PC-3 (cell line): ENCODE measurements at regions not wholly inside any gene's neighbourhood (a gene's known extent, or its start where the extent isn't known, plus 50 kb on each side); places are given as distances from the start of the nearest gene placed in this dataset.
A peak's percentile ranks its signal among the peaks of the same experiment; 100 is the strongest.

Source experiments
- ATAC-seq: fragments of 200-7000 bp; cut with Tn5 transposase; 2 replicates; pipeline ENCODE4 v1.9.1; 2020; ENCODE audit warnings: mild to moderate bottlenecking, moderate library complexity
- BruUV-seq: library from RNA; stranded (reverse); fragments of 400-500 nt; replicated peaks from 2 replicates; lab custom pipeline; 2021; lab: Mats Ljungman, UMichigan
- CTCF ChIA-PET: fragments of 300-600 bp; sonication (Branson Sonifier 250); formaldehyde crosslinking; loops from one replicate; lab custom pipeline; 2022; ENCODE audit warnings: antibody characterized with exemption; lab: Charles Lee
- POLR2A ChIA-PET: fragments of 300-600 bp; sonication (Branson Sonifier 250); formaldehyde crosslinking; loops from one replicate; lab custom pipeline; 2022; ENCODE audit warnings: antibody characterized with exemption; ENCODE audit not compliant: unreplicated experiment; lab: Charles Lee
- DNase-seq: peaks from one replicate; pipeline ENCODE4 v3.0.0-alpha.2; 2015
- H2AFZ ChIP-seq: fragments of 300-600 bp; sonication (generic); 2 replicates; pipeline ENCODE4 v1.6.0; 2016; ENCODE audit warnings: antibody characterized with exemption, low read length
- H3F3A ChIP-seq: fragments of 300-600 bp; sonication (generic); one replicate; pipeline ENCODE4 v1.6.0; 2017; ENCODE audit warnings: antibody characterized with exemption, low read length, control low read depth, mild to moderate bottlenecking; ENCODE audit not compliant: unreplicated experiment
- H3K27ac ChIP-seq: fragments of 300-600 bp; sonication (generic); 2 replicates; pipeline ENCODE4 v1.5.1; 2016; ENCODE audit warnings: mild to moderate bottlenecking, low read length
- H3K27me3 ChIP-seq: fragments of 300-600 bp; sonication (generic); 2 replicates; pipeline ENCODE4 v1.6.1; 2016; ENCODE audit warnings: low read length, mixed read lengths
- H3K36me3 ChIP-seq: fragments of 300-600 bp; sonication (generic); 2 replicates; pipeline ENCODE4 v1.6.1; 2016; ENCODE audit warnings: low read depth, mixed run types, low read length, mixed read lengths
- H3K4me1 ChIP-seq: fragments of 300-600 bp; sonication (generic); 2 replicates; pipeline ENCODE4 v1.5.1; 2016; ENCODE audit warnings: low read length; ENCODE audit not compliant: insufficient read depth
- H3K4me2 ChIP-seq: fragments of 300-600 bp; sonication (generic); 2 replicates; pipeline ENCODE4 v1.6.0; 2016; ENCODE audit warnings: low read length
- H3K4me3 ChIP-seq: fragments of 300-600 bp; sonication (generic); 2 replicates; pipeline ENCODE4 v1.5.1; 2016; ENCODE audit warnings: mild to moderate bottlenecking, low read length, mixed read lengths
- H3K79me2 ChIP-seq: fragments of 300-600 bp; sonication (generic); 2 replicates; pipeline ENCODE4 v1.6.1; 2017; ENCODE audit warnings: low read length, mixed read lengths
- H3K9ac ChIP-seq: fragments of 300-600 bp; sonication (generic); 2 replicates; pipeline ENCODE4 v1.6.0; 2016; ENCODE audit warnings: mild to moderate bottlenecking, low read length
- H3K9me2 ChIP-seq: fragments of 300-600 bp; sonication (generic); replicated peaks from 2 replicates; pipeline ENCODE4 v1.6.1; 2016; ENCODE audit warnings: mixed run types, low read length, mixed read lengths
- H3K9me3 ChIP-seq: fragments of 300-600 bp; sonication (generic); 2 replicates; pipeline ENCODE4 v1.6.1; 2016; ENCODE audit warnings: low read length, mixed read lengths
- H4K20me1 ChIP-seq: fragments of 300-600 bp; sonication (generic); 2 replicates; pipeline ENCODE4 v1.6.1; 2016; ENCODE audit warnings: low read length, mixed read lengths
- CTCF ChIP-seq: fragments of 300-600 bp; sonication (generic); conservative IDR thresholded peaks from 2 replicates; pipeline ENCODE4 v1.5.1; 2017; ENCODE audit warnings: antibody characterized with exemption, low read depth, mild to moderate bottlenecking, low read length
- EZH2 ChIP-seq: fragments of 300-600 bp; sonication (generic); IDR thresholded peaks from one replicate; pipeline ENCODE4 v1.6.1; 2017; ENCODE audit warnings: antibody characterized with exemption, mild to moderate bottlenecking, low read length; ENCODE audit not compliant: unreplicated experiment
- EZH2phosphoT487 ChIP-seq: fragments of 300-600 bp; sonication (generic); IDR thresholded peaks from 2 replicates; pipeline ENCODE4 v1.6.1; 2018; ENCODE audit warnings: mild to moderate bottlenecking, antibody characterized with exemption, low read length, borderline replicate concordance
- intact Hi-C: fragments of 100-400 bp; cut with micrococcal nuclease; formaldehyde crosslinking; loops from 2 replicates; pipeline ENCODE4 v1.9.0; 2023

DNA sequence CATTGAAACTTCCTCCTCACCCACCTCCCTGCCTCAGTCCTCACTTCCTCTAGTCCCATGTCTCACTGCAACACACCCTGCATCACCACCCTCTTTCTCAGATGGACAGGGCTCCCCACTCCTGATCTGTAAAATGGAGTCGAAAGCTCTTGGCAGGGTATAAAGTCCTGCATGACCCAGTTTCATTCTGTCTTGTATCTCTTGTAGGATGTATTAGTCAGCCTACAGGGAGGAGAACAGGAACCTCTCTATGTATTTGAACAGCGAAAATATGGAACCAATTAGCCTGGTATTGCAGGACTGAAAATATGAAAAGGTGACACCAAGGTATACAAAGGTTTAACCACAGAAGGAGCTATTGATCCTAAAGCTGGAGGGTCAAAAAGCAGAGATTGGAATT is 156.9 kb upstream of the SNX19 start:
- Histone ChIP-seq H3K9ac (no peak overlapping the region), H4K20me1 (no peaks in the 10 kb centered on the region), H3K27me3 (peaks cover 86% of the 10 kb centered on the region), H3K9me2 (no peaks in the 10 kb centered on the region), H3K9me3 (no peaks in the 10 kb centered on the region), H3K27ac (no peak overlapping the region), H2AFZ (no peak overlapping the region), H3K36me3 (no peaks in the 10 kb centered on the region), H3K79me2 (no peaks in the 10 kb centered on the region), H3K4me1 (no peaks in the 10 kb centered on the region; the same call in 1 of the 2 replicates), H3K4me3 (no peak overlapping the region), H3K4me2 (no peak overlapping the region), H3F3A (no peaks in the 10 kb centered on the region)
- ChIA-PET POLR2A (no interaction called here), CTCF (no interaction called here)
- intact Hi-C loops: no loop called here
- BruUV-seq: no TSS peak
- no peak for ATAC-seq
- TF ChIP-seq CTCF (no peak), EZH2 (no peak), EZH2phosphoT487 (no peak)
- no peak for DNase-seq

- H3K36me3 ChIP-seq: no peaks in the 10 kb centered on the region
- no peaks in the 10 kb centered on the region for H3K9me3 ChIP-seq
- DNase-seq (no peak), ATAC-seq (no peak)
- no peak overlapping the region for H3K4me2 ChIP-seq
- no peak overlapping the region for H3K9ac ChIP-seq
- ChIA-PET POLR2A (no interaction called here), CTCF (no interaction called here)
- intact Hi-C loops: no loop called here
- H3K27ac ChIP-seq: no peak overlapping the region
- H3K27me3 ChIP-seq: peaks cover 90% of the 10 kb centered on the region
- no peak overlapping the region for H3K4me3 ChIP-seq
- H4K20me1 ChIP-seq: no peaks in the 10 kb centered on the region
- TF ChIP-seq EZH2phosphoT487 (no peak), CTCF (no peak), EZH2 (no peak)
- no peaks in the 10 kb centered on the region; the same call in 1 of the 2 replicates for H3K4me1 ChIP-seq
- no peaks in the 10 kb centered on the region for H3F3A ChIP-seq
- no peaks in the 10 kb centered on the region for H3K9me2 ChIP-seq
- no peak overlapping the region for H2AFZ ChIP-seq
- no TSS peak for BruUV-seq
- no peaks in the 10 kb centered on the region for H3K79me2 ChIP-seq
Observed at GRCh38 chr11:131074573-131074972, 158.3 kb upstream of the SNX19 start.

GRCh38 chr11:131077340-131077739 is 161.1 kb upstream of the SNX19 start:
- no TSS peak for BruUV-seq

More at GRCh38 chr11:131077340-131077739, 161.1 kb upstream of the SNX19 start:
- Histone ChIP-seq H3K9me2 (no peaks in the 10 kb centered on the region), H3K27ac (no peak overlapping the region), H3K9ac (no peak overlapping the region), H3K79me2 (no peaks in the 10 kb centered on the region), H3K27me3 (peaks cover 76% of the 10 kb centered on the region), H4K20me1 (no peaks in the 10 kb centered on the region), H2AFZ (no peak overlapping the region), H3K4me3 (no peak overlapping the region), H3F3A (no peaks in the 10 kb centered on the region), H3K4me1 (no peaks in the 10 kb centered on the region; the same call in 1 of the 2 replicates), H3K4me2 (no peak overlapping the region), H3K36me3 (no peaks in the 10 kb centered on the region), H3K9me3 (no peaks in the 10 kb centered on the region)
- ChIA-PET POLR2A (no interaction called here), CTCF (no interaction called here)
- TF ChIP-seq EZH2: no peak
- TF ChIP-seq EZH2phosphoT487: no peak
- intact Hi-C loops: no loop called here
- ATAC-seq: no peak
- peak; percentile 52 for DNase-seq
